GM12878 (cell line): ENCODE measurements at regions not wholly inside any gene's neighbourhood (a gene's known extent, or its start where the extent isn't known, plus 50 kb on each side); places are given as distances from the start of the nearest gene placed in this dataset.

ENCODE experiments used
- ATAC-seq: fragments of 200-7000 bp; cut with Tn5 transposase; 3 replicates; pipeline ENCODE4 v1.9.1; 2020; ENCODE audit warnings: mild to moderate bottlenecking, moderate library complexity
- BruUV-seq: library from RNA; stranded (reverse); fragments of 400-500 nt; replicated peaks from 2 replicates; lab custom pipeline; 2021; lab: Mats Ljungman, UMichigan
- CTCF ChIA-PET: fragments of 300-600 bp; sonication (Branson Sonifier 250); formaldehyde crosslinking; extraction: SDS; loops from one replicate; lab custom pipeline; 2021; ENCODE audit warnings: inconsistent platforms; lab: Yijun Ruan, JAX
- POLR2A ChIA-PET: fragments of 350-600 bp; formaldehyde crosslinking; extraction: SDS; loops from one replicate; lab custom pipeline; 2021; ENCODE audit warnings: inconsistent platforms; lab: Charles Lee
- RAD21 ChIA-PET: fragments of 300-600 bp; sonication (Branson Sonifier 250); formaldehyde crosslinking; loops from one replicate; lab custom pipeline; 2023; ENCODE audit warnings: antibody characterized with exemption; ENCODE audit not compliant: unreplicated experiment; lab: Charles Lee
- SMC1A ChIA-PET: fragments of 300-600 bp; sonication (Branson Sonifier 250); formaldehyde crosslinking; loops from one replicate; lab custom pipeline; 2023; ENCODE audit not compliant: unreplicated experiment, uncharacterized antibody; lab: Charles Lee
- DNase-seq: peaks from one replicate; pipeline ENCODE4 v3.0.0-alpha.2; 2011; ENCODE audit warnings: low read depth, low spot score
- FAIRE-seq: peaks from 3 replicates; lab custom pipeline; 2011; peaks lifted over from hg19 to GRCh38; lab: Jason Lieb, UNC
- H2AFZ ChIP-seq: 2 replicates; pipeline ENCODE4 v1.6.0; 2011; ENCODE audit warnings: low read depth, low read length, control low read depth; ENCODE audit not compliant: control insufficient read depth
- H3K27ac ChIP-seq: 2 replicates; pipeline ENCODE4 v1.5.1; 2011; ENCODE audit warnings: control low read depth; ENCODE audit not compliant: control insufficient read depth, insufficient read depth
- H3K27me3 ChIP-seq, 2 experiments: replicated peaks in 1 of 2; 2 replicates each; pipeline versions ENCODE4 v1.6.0 to v1.6.1; 2011; ENCODE audit warnings: low read length in 1 of 2; ENCODE audit not compliant: control insufficient read depth in 2 of 2, insufficient read depth in 2 of 2
- H3K36me3 ChIP-seq, 2 experiments: 2 replicates each; pipeline ENCODE4 v1.5.1; 2011; ENCODE audit warnings: low read length in 1 of 2; ENCODE audit not compliant: control insufficient read depth in 2 of 2, insufficient read depth in 2 of 2
- H3K4me1 ChIP-seq: 2 replicates; pipeline ENCODE4 v1.6.1; 2011; ENCODE audit warnings: mild to moderate bottlenecking, low read length, moderate library complexity, mixed read lengths; ENCODE audit not compliant: control insufficient read depth, insufficient read depth
- H3K4me2 ChIP-seq: 2 replicates; pipeline ENCODE4 v1.6.0; 2011; ENCODE audit warnings: control low read depth; ENCODE audit not compliant: control insufficient read depth, insufficient read depth
- H3K4me3 ChIP-seq: fragments of 200-600 bp; sonication (generic); 2 replicates; pipeline ENCODE4 v1.5.1; 2016
- H3K79me2 ChIP-seq: 2 replicates; pipeline ENCODE4 v1.6.0; 2011; ENCODE audit warnings: low read length; ENCODE audit not compliant: control insufficient read depth, insufficient read depth
- H3K9ac ChIP-seq: 2 replicates; pipeline ENCODE4 v1.8.0; 2011; ENCODE audit warnings: low read length, control low read depth, mixed read lengths; ENCODE audit not compliant: control insufficient read depth, insufficient read depth
- H3K9me3 ChIP-seq: replicated peaks from 3 replicates; pipeline ENCODE4 v1.5.1; 2011; ENCODE audit warnings: mild to moderate bottlenecking, low read length; ENCODE audit not compliant: control insufficient read depth, insufficient read depth
- H4K20me1 ChIP-seq: 2 replicates; pipeline ENCODE4 v1.6.0; 2011; ENCODE audit not compliant: control insufficient read depth, insufficient read depth
- ATF3 ChIP-seq: IDR thresholded peaks from 2 replicates; pipeline ENCODE4 v1.6.1; 2011; ENCODE audit warnings: low read depth, mild to moderate bottlenecking, low read length, moderate library complexity, borderline replicate concordance; ENCODE audit errors: extremely low read depth
- BCL11A ChIP-seq: IDR thresholded peaks from 2 replicates; pipeline ENCODE4 v1.6.1; 2011; ENCODE audit warnings: low read depth, low read length
- EED ChIP-seq: sonication (generic); IDR thresholded peaks from 2 replicates; pipeline ENCODE4 v1.6.1; 2016; ENCODE audit warnings: antibody characterized with exemption, low read depth
- EP300 ChIP-seq, 2 experiments: fragments of 150-350 bp in 1 of 2; IDR thresholded peaks; 2 replicates each; pipeline ENCODE4 v1.6.1; 2011 to 2012; ENCODE audit warnings: low read depth in 2 of 2, low read length in 2 of 2, borderline replicate concordance in 1 of 2, improper control_type of control experiment in 1 of 2, inconsistent platforms in 1 of 2; ENCODE audit not compliant: control insufficient read depth in 1 of 2
- IKZF1 ChIP-seq: fragments of 450-650 bp; conservative IDR thresholded peaks from 2 replicates; pipeline ENCODE4 v1.6.1; 2017; ENCODE audit warnings: antibody characterized with exemption, mild to moderate bottlenecking
- IRF3 ChIP-seq: fragments of 450-650 bp; IDR thresholded peaks from 2 replicates; pipeline ENCODE4 v1.6.1; 2014; ENCODE audit warnings: mild to moderate bottlenecking
- MAX ChIP-seq: IDR thresholded peaks from 2 replicates; pipeline ENCODE4 v1.6.1; 2012; ENCODE audit warnings: low read depth, low read length, improper control_type of control experiment
- MLLT1 ChIP-seq: fragments of 450-650 bp; IDR thresholded peaks from 2 replicates; pipeline ENCODE4 v1.6.1; 2016; ENCODE audit warnings: mild to moderate bottlenecking
- MTA2 ChIP-seq: fragments of 450-650 bp; IDR thresholded peaks from 2 replicates; pipeline ENCODE4 v1.6.1; 2016; ENCODE audit warnings: low read depth, mild to moderate bottlenecking, moderate library complexity
- MTA3 ChIP-seq: IDR thresholded peaks from 2 replicates; pipeline ENCODE4 v1.6.1; 2012; ENCODE audit warnings: low read length, inconsistent platforms, borderline replicate concordance
- NFXL1 ChIP-seq: fragments of 450-650 bp; IDR thresholded peaks from 2 replicates; pipeline ENCODE4 v1.6.1; 2017; ENCODE audit warnings: antibody characterized with exemption, mild to moderate bottlenecking, borderline replicate concordance
- RBBP5 ChIP-seq: fragments of 200-600 bp; sonication (generic); conservative IDR thresholded peaks from 2 replicates; pipeline ENCODE4 v1.6.1; 2016
- SIN3A ChIP-seq: IDR thresholded peaks from 2 replicates; pipeline ENCODE4 v1.6.1; 2012; ENCODE audit warnings: low read depth, low read length, improper control_type of control experiment
- SMC3 ChIP-seq: IDR thresholded peaks from 2 replicates; pipeline ENCODE4 v1.6.1; 2011; ENCODE audit warnings: low read length, improper control_type of control experiment, borderline replicate concordance
- WGBS: methylation state at CpG from one replicate; pipeline ENCODE4 v1.1.6; 2016; ENCODE audit warnings: low lambda C conversion rate; ENCODE audit not compliant: insufficient replicate concordance, insufficient coverage; ENCODE audit errors: missing lambda C conversion rate; 5-methylcytosine and 5-hydroxymethylcytosine counted together
- in situ Hi-C: fragments of 300-500 bp; cut with MboI; formaldehyde crosslinking; loops from 9 replicates; pipeline ENCODE4 v1.14.3; 2018; ENCODE audit warnings: mixed read lengths
- intact Hi-C: fragments of 100-400 bp; cut with micrococcal nuclease; formaldehyde crosslinking; loops from one replicate; pipeline ENCODE4 v1.14.2; 2022; ENCODE audit not compliant: unreplicated experiment

- TF ChIP-seq IRF3 (no peak), MAX (no peak), NFXL1 (no peak)
Measured at GRCh38 chr3:5540532-5540931, 353.0 kb downstream of the EDEM1 start (continued).

GRCh38 chr3:5542472-5542871 is 355.0 kb downstream of the EDEM1 start:
- H4K20me1 ChIP-seq = no peaks in the 10 kb centered on the region
- H3K79me2 ChIP-seq = no peaks in the 10 kb centered on the region
- H2AFZ ChIP-seq = no peak overlapping the region
- RAD21 ChIA-PET = no interaction called here
- POLR2A ChIA-PET = no interaction called here
- no peak overlapping the region for H3K4me2 ChIP-seq
- no peaks in the 10 kb centered on the region for H3K4me1 ChIP-seq
- FAIRE-seq (no peak), ATAC-seq (no peak), DNase-seq (no peak)
- in situ Hi-C loops = no loop called here
- H3K4me3 ChIP-seq = no peak overlapping the region
- 51% methylated on average over 2 of the region's 2 CpGs for WGBS
- CTCF ChIA-PET = no interaction called here
- no TSS peak for BruUV-seq
- H3K27ac ChIP-seq = no peak overlapping the region
- H3K9me3 ChIP-seq = peaks cover 1% of the 10 kb centered on the region; the same call in 1 of the 3 replicates
- H3K9ac ChIP-seq = no peak overlapping the region
- no peaks in the 10 kb centered on the region for H3K36me3 ChIP-seq
- intact Hi-C loops = no loop called here
- SMC1A ChIA-PET = no interaction called here
- TF ChIP-seq SIN3A = no peak
- TF ChIP-seq, all 136 proteins: peak for 0
- no peaks in the 10 kb centered on the region for H3K27me3 ChIP-seq

- no peak for DNase-seq
- no TSS peak for BruUV-seq
- Histone ChIP-seq H3K9ac (no peak overlapping the region), H3K4me3 (no peak overlapping the region), H3K4me1 (no peaks in the 10 kb centered on the region), H3K9me3 (peaks cover 1% of the 10 kb centered on the region; the same call in 1 of the 3 replicates), H3K27me3 (no peaks in the 10 kb centered on the region), H4K20me1 (no peaks in the 10 kb centered on the region), H3K27ac (no peak overlapping the region), H3K79me2 (no peaks in the 10 kb centered on the region), H3K36me3 (no peaks in the 10 kb centered on the region), H3K4me2 (no peak overlapping the region), H2AFZ (no peak overlapping the region)
- no peak for FAIRE-seq
- in situ Hi-C loops = no loop called here
- CTCF ChIA-PET = no interaction called here
- SMC1A ChIA-PET = no interaction called here
- POLR2A ChIA-PET = no interaction called here
- intact Hi-C loops = no loop called here
- ATAC-seq = no peak
- WGBS = 0% methylated on average over 1 of the region's 1 CpG
- RAD21 ChIA-PET = no interaction called here
- TF ChIP-seq NFXL1 (no peak), MLLT1 (no peak), RBBP5 (no peak), MTA3 (no peak), IKZF1 (no peak), MTA2 (no peak), SMC3 (no peak), ATF3 (no peak), BCL11A (no peak), EP300 (IDR thresholded peaks at IDR 0.05; ENCODE audit: borderline replicate concordance in 1 of 2, control insufficient read depth in 1 of 2, low read depth in 2 of 2, low read length in 2 of 2) (no peak), EED (no peak)
Measured at GRCh38 chr3:5543047-5543446, 355.5 kb downstream of the EDEM1 start.
